H1 (cell line): ENCODE measurements at regions not wholly inside any gene's neighbourhood (a gene's known extent, or its start where the extent isn't known, plus 50 kb on each side); places are given as distances from the start of the nearest gene placed in this dataset.

ENCODE experiments used
- CTCF ChIA-PET: fragments of 300-600 bp; sonication (Branson Sonifier 250); formaldehyde crosslinking; loops from one replicate; lab custom pipeline; 2021; ENCODE audit not compliant: partially characterized antibody; lab: Charles Lee
- POLR2A ChIA-PET: fragments of 300-600 bp; sonication (Branson Sonifier 250); formaldehyde crosslinking; loops from one replicate; lab custom pipeline; 2021; ENCODE audit warnings: inconsistent platforms; ENCODE audit not compliant: partially characterized antibody; lab: Charles Lee
- DNase-seq, 2 experiments: peaks; one replicate each; pipeline versions ENCODE4 v3.0.0 to v3.0.0-alpha.2; 2010 to 2022; ENCODE audit warnings: low spot score in 2 of 2, low read depth in 1 of 2, mixed read lengths in 1 of 2
- FAIRE-seq: peaks from 2 replicates; lab custom pipeline; 2011; peaks lifted over from hg19 to GRCh38; lab: Jason Lieb, UNC
- H2AFZ ChIP-seq: 2 replicates; pipeline ENCODE4 v1.8.1; 2012; ENCODE audit warnings: low read length, inconsistent platforms
- H2AK5ac ChIP-seq: 2 replicates; pipeline ENCODE4 v1.6.1; 2013; ENCODE audit warnings: low read depth, low read length
- H2BK120ac ChIP-seq: replicated peaks from 2 replicates; pipeline ENCODE3; 2013; ENCODE audit warnings: low read depth, low read length, inconsistent platforms
- H2BK12ac ChIP-seq: 2 replicates; pipeline ENCODE4 v1.6.1; 2013; ENCODE audit warnings: low read depth, low read length
- H2BK15ac ChIP-seq: 2 replicates; pipeline ENCODE4 v1.6.1; 2013; ENCODE audit warnings: low read length
- H2BK20ac ChIP-seq: 2 replicates; pipeline ENCODE4 v1.6.1; 2013; ENCODE audit warnings: low read length
- H2BK5ac ChIP-seq: 2 replicates; pipeline ENCODE4 v1.6.1; 2013; ENCODE audit warnings: low read depth, low read length
- H3K14ac ChIP-seq: 2 replicates; pipeline ENCODE4 v1.6.1; 2013; ENCODE audit warnings: inconsistent platforms; ENCODE audit not compliant: insufficient read length
- H3K18ac ChIP-seq: 2 replicates; pipeline ENCODE4 v1.6.1; 2013; ENCODE audit warnings: low read length; ENCODE audit errors: extremely low read depth
- H3K23ac ChIP-seq: 2 replicates; pipeline ENCODE4 v1.6.1; 2013; ENCODE audit warnings: inconsistent platforms; ENCODE audit not compliant: insufficient read length
- H3K23me2 ChIP-seq: 2 replicates; pipeline ENCODE4 v1.6.1; 2013; ENCODE audit warnings: low read depth, low read length
- H3K27ac ChIP-seq: 2 replicates; pipeline ENCODE4 v1.6.1; 2011; ENCODE audit warnings: low read depth, low read length, inconsistent platforms
- H3K27me3 ChIP-seq, 4 experiments: replicated peaks in 1 of 4; 1 replicate in 1 of 4; 2 replicates in 3 of 4; pipeline versions ENCODE4 v1.6.1 to v1.8.1; 2011 to 2013; ENCODE audit warnings: low read length in 3 of 4, mild to moderate bottlenecking in 3 of 4, inconsistent platforms in 2 of 4, mixed read lengths in 2 of 4, moderate library complexity in 1 of 4; ENCODE audit not compliant: control insufficient read depth in 3 of 4, insufficient read depth in 3 of 4; ENCODE audit errors: extremely low read depth in 1 of 4
- H3K36me3 ChIP-seq, 4 experiments: 2 replicates each; pipeline versions ENCODE4 v1.6.1 to v1.8.1; 2011 to 2013; ENCODE audit warnings: mild to moderate bottlenecking in 4 of 4, low read length in 3 of 4, moderate library complexity in 2 of 4, control low read depth in 1 of 4, inconsistent platforms in 1 of 4; ENCODE audit not compliant: insufficient read depth in 4 of 4, control insufficient read depth in 2 of 4
- H3K4ac ChIP-seq: replicated peaks from 2 replicates; pipeline ENCODE3; 2013; ENCODE audit warnings: low read length, low read depth, mixed read lengths, inconsistent platforms; ENCODE audit not compliant: insufficient read length
- H3K4me1 ChIP-seq, 4 experiments: replicated peaks in 1 of 4; 1 replicate in 1 of 4; 2 replicates in 3 of 4; pipeline versions ENCODE4 v1.6.1 to v1.8.1; 2011 to 2013; ENCODE audit warnings: low read length in 3 of 4, inconsistent platforms in 2 of 4, mixed read lengths in 1 of 4; ENCODE audit not compliant: insufficient read depth in 4 of 4, control insufficient read depth in 3 of 4
- H3K4me2 ChIP-seq, 2 experiments: 2 replicates each; pipeline versions ENCODE4 v1.6.1 to v1.8.1; 2011 to 2013; ENCODE audit warnings: low read depth in 2 of 2, low read length in 2 of 2, control low read depth in 1 of 2, inconsistent platforms in 1 of 2, mild to moderate bottlenecking in 1 of 2; ENCODE audit not compliant: insufficient read depth in 1 of 2
- H3K4me3 ChIP-seq, 4 experiments: fragments of 200-600, 300-600 bp in 1 of 4; sonication (generic), shearing (Covaris generic), sonication (Bioruptor Twin) in 1 of 4; 2 replicates each; pipeline versions ENCODE4 v1.5.1 to v1.8.1; 2011 to 2016; ENCODE audit warnings: low read length in 4 of 4, low read depth in 3 of 4, control low read depth in 2 of 4, inconsistent platforms in 2 of 4, mild to moderate bottlenecking in 2 of 4, mixed read lengths in 1 of 4, moderate library complexity in 1 of 4; ENCODE audit not compliant: insufficient read depth in 2 of 4; ENCODE audit errors: extremely low read depth in 1 of 4
- H3K56ac ChIP-seq: replicated peaks from 2 replicates; pipeline ENCODE3; 2013; ENCODE audit warnings: low read depth, mild to moderate bottlenecking, mixed read lengths, low read length, inconsistent platforms; ENCODE audit not compliant: insufficient read length
- H3K79me1 ChIP-seq: 2 replicates; pipeline ENCODE4 v1.6.1; 2013; ENCODE audit warnings: low read depth, low read length, control low read depth
- H3K79me2 ChIP-seq, 2 experiments: 2 replicates each; pipeline versions ENCODE4 v1.6.1 to v1.8.1; 2012 to 2013; ENCODE audit warnings: low read length in 2 of 2, mild to moderate bottlenecking in 2 of 2, inconsistent platforms in 1 of 2; ENCODE audit not compliant: insufficient read depth in 2 of 2, control insufficient read depth in 1 of 2
- H3K9ac ChIP-seq, 4 experiments: replicated peaks in 1 of 4; 1 replicate in 1 of 4; 2 replicates in 3 of 4; pipeline versions ENCODE4 v1.6.1 to v1.8.1; 2011 to 2013; ENCODE audit warnings: low read depth in 3 of 4, low read length in 3 of 4, control low read depth in 2 of 4, mild to moderate bottlenecking in 2 of 4, moderate library complexity in 2 of 4, inconsistent platforms in 1 of 4; ENCODE audit errors: extremely low read depth in 1 of 4
- H3K9me3 ChIP-seq, 2 experiments: 2 replicates each; pipeline versions ENCODE4 v1.6.1 to v1.8.1; 2012 to 2013; ENCODE audit warnings: mild to moderate bottlenecking in 2 of 2, moderate library complexity in 2 of 2, control low read depth in 1 of 2, inconsistent platforms in 1 of 2, low read depth in 1 of 2, low read length in 1 of 2, mixed read lengths in 1 of 2; ENCODE audit not compliant: insufficient read depth in 2 of 2
- H4K20me1 ChIP-seq, 2 experiments: replicated peaks in 1 of 2; 2 replicates each; pipeline versions ENCODE3 to v1.8.1; 2011 to 2013; ENCODE audit warnings: inconsistent platforms in 2 of 2, low read length in 2 of 2, mild to moderate bottlenecking in 1 of 2; ENCODE audit not compliant: insufficient read depth in 2 of 2, control insufficient read depth in 1 of 2
- H4K5ac ChIP-seq: 2 replicates; pipeline ENCODE4 v1.6.1; 2013; ENCODE audit warnings: low read length, low read depth, mixed read lengths, inconsistent platforms; ENCODE audit not compliant: insufficient read length
- H4K8ac ChIP-seq: 2 replicates; pipeline ENCODE4 v1.8.0; 2013; ENCODE audit warnings: mild to moderate bottlenecking, moderate library complexity, low read length, inconsistent platforms; ENCODE audit not compliant: insufficient read depth; ENCODE audit errors: extremely low read depth
- H4K91ac ChIP-seq: replicated peaks from 2 replicates; pipeline ENCODE3; 2013; ENCODE audit warnings: low read length, mixed read lengths, inconsistent platforms; ENCODE audit not compliant: insufficient read length
- ATF3 ChIP-seq: IDR thresholded peaks from 2 replicates; pipeline ENCODE4 v1.6.1; 2011; ENCODE audit warnings: low read depth, mild to moderate bottlenecking, low read length; ENCODE audit not compliant: insufficient read depth
- BRCA1 ChIP-seq: IDR thresholded peaks from 2 replicates; pipeline ENCODE4 v1.6.1; 2012; ENCODE audit warnings: low read depth, low read length, improper control_type of control experiment
- CEBPB ChIP-seq: IDR thresholded peaks from 2 replicates; pipeline ENCODE4 v1.6.1; 2012; ENCODE audit warnings: low read depth, low read length
- CTCF ChIP-seq, 3 experiments: IDR thresholded peaks; 1 replicate in 2 of 3; 2 replicates in 1 of 3; pipeline versions ENCODE4 v1.5.1 to v1.6.1; 2011; ENCODE audit warnings: low read length in 3 of 3, mild to moderate bottlenecking in 3 of 3, inconsistent platforms in 2 of 3, low read depth in 1 of 3, moderate library complexity in 1 of 3; ENCODE audit not compliant: insufficient read depth in 1 of 3; ENCODE audit errors: control extremely low read depth in 1 of 3
- E2F6 ChIP-seq: IDR thresholded peaks from 2 replicates; pipeline ENCODE4 v1.6.1; 2012; ENCODE audit warnings: inconsistent platforms
- FOSL1 ChIP-seq: IDR thresholded peaks from 2 replicates; pipeline ENCODE4 v1.6.1; 2011; ENCODE audit warnings: mild to moderate bottlenecking, low read depth, low read length, moderate library complexity; ENCODE audit not compliant: insufficient read depth
- GTF2F1 ChIP-seq: IDR thresholded peaks from 2 replicates; pipeline ENCODE4 v1.6.1; 2012; ENCODE audit warnings: low read depth, low read length, improper control_type of control experiment, borderline replicate concordance
- KDM4A ChIP-seq: IDR thresholded peaks from one replicate; pipeline ENCODE4 v1.7.1; 2012; ENCODE audit warnings: low read depth, mild to moderate bottlenecking, moderate library complexity, low read length, inconsistent platforms; ENCODE audit not compliant: severe bottlenecking
- POLR2AphosphoS5 ChIP-seq: IDR thresholded peaks from 2 replicates; pipeline ENCODE4 v1.6.1; 2011; ENCODE audit warnings: low read depth, low read length
- RFX5 ChIP-seq: IDR thresholded peaks from 2 replicates; pipeline ENCODE4 v1.6.1; 2011; ENCODE audit warnings: low read depth, low read length, improper control_type of control experiment, borderline replicate concordance
- TBP ChIP-seq: IDR thresholded peaks from 2 replicates; pipeline ENCODE4 v1.6.1; 2011; ENCODE audit warnings: low read depth, low read length, improper control_type of control experiment
- YY1 ChIP-seq: IDR thresholded peaks from 2 replicates; pipeline ENCODE4 v1.6.1; 2011; ENCODE audit warnings: low read depth, mild to moderate bottlenecking, low read length
- WGBS, 2 experiments: shearing (Covaris generic) in 1 of 2; methylation state at CpG; one replicate each; pipeline versions ENCODE4 v1.1.6 to v1.1.7; 2013 to 2015; ENCODE audit warnings: low lambda C conversion rate in 2 of 2, mixed read lengths in 2 of 2, inconsistent platforms in 1 of 2, low coverage in 1 of 2, missing lambda C conversion rate in 1 of 2; ENCODE audit not compliant: insufficient replicate concordance in 2 of 2, insufficient coverage in 1 of 2, insufficient read length in 1 of 2; ENCODE audit errors: extremely low coverage in 1 of 2, missing lambda C conversion rate in 1 of 2; 5-methylcytosine and 5-hydroxymethylcytosine counted together

GRCh38 chrX:150088042-150088441 lies 149.8 kb upstream of the EOLA2 start:
- no peak overlapping the region for H2AFZ ChIP-seq
- CTCF ChIA-PET, result interaction anchor here (0.7 to 1.7 kb wide), 6 partner anchors 25 to 278 kb away, joined by 3 to 5 read pairs (median 4); no protein-coding TSS in a partner anchor
- H3K56ac ChIP-seq, result no peak overlapping the region
- H3K79me2 ChIP-seq, result no peaks in the 10 kb centered on the region
- no peak overlapping the region for H2BK12ac ChIP-seq
- no peak overlapping the region for H4K8ac ChIP-seq
- H3K14ac ChIP-seq, result no peak overlapping the region
- no peak overlapping the region for H2BK20ac ChIP-seq
- no peak overlapping the region for H3K4me2 ChIP-seq
- H3K36me3 ChIP-seq, result no peaks in the 10 kb centered on the region
- H2AK5ac ChIP-seq, result no peak overlapping the region
- no peaks in the 10 kb centered on the region for H3K4me1 ChIP-seq
- no peak overlapping the region for H4K91ac ChIP-seq
- no peak overlapping the region for H3K27ac ChIP-seq
- no peaks in the 10 kb centered on the region for H4K20me1 ChIP-seq
- no peak overlapping the region for H3K23ac ChIP-seq
- H3K4me3 ChIP-seq, result no peak overlapping the region
- no peak overlapping the region for H2BK15ac ChIP-seq
- no peak overlapping the region for H2BK120ac ChIP-seq
- DNase-seq (no peak), FAIRE-seq (no peak)
- H3K4ac ChIP-seq, result no peak overlapping the region
- no peak overlapping the region for H3K9ac ChIP-seq
- H3K79me1 ChIP-seq, result no peaks in the 10 kb centered on the region
- POLR2A ChIA-PET, result no interaction called here
- no peak overlapping the region for H3K18ac ChIP-seq
- no peaks in the 10 kb centered on the region for H3K23me2 ChIP-seq
- H3K9me3 ChIP-seq, result no peaks in the 10 kb centered on the region
- H3K27me3 ChIP-seq, result no peaks in the 10 kb centered on the region
- no peak overlapping the region for H2BK5ac ChIP-seq
- 96% methylated on average over 4 of the region's 5 CpGs; no CpG with 5 or more reads in 1 of the 2 experiments for WGBS, 2 experiments
- H4K5ac ChIP-seq, result no peak overlapping the region
- TF ChIP-seq CTCF (IDR thresholded peaks at IDR 0.05; ENCODE audit: control extremely low read depth in 1 of 3, insufficient read depth in 1 of 3, low read depth in 1 of 3, low read length in 3 of 3), result no peak
- TF ChIP-seq BRCA1, result no peak
- no peak for TF ChIP-seq TBP
- no peak for TF ChIP-seq RFX5
- TF ChIP-seq POLR2AphosphoS5, result no peak
- no peak for TF ChIP-seq YY1
- no peak for TF ChIP-seq KDM4A
- TF ChIP-seq E2F6, result no peak
- no peak for TF ChIP-seq CEBPB
- TF ChIP-seq FOSL1, result no peak
- TF ChIP-seq ATF3, result no peak
- TF ChIP-seq GTF2F1, result no peak
